VCaP (cell line): ENCODE measurements at regions not wholly inside any gene's neighbourhood (a gene's known extent, or its start where the extent isn't known, plus 50 kb on each side); places are given as distances from the start of the nearest gene placed in this dataset.
"Not testable (repeated sequence)": the region's sequence is repeated elsewhere in the genome, so short reads cannot be mapped to it uniquely, and the experiment has no call there.

Experiments used
- H3K27ac ChIP-seq: fragments of 450-650 bp; 2 replicates; pipeline ENCODE4 v1.5.1; 2017
- CTCF ChIP-seq: fragments of 450-650 bp; conservative IDR thresholded peaks from 2 replicates; pipeline ENCODE4 v1.5.1; 2017; ENCODE audit warnings: mild to moderate bottlenecking, moderate library complexity

GRCh38 chr6:91213229-91213901 lies 626.5 kb upstream of the MAP3K7 start:
- TF ChIP-seq CTCF, result no peak
- no peak overlapping the region for H3K27ac ChIP-seq

GRCh38 chr6:91198588-91199255 lies 611.9 kb upstream of the MAP3K7 start:
- TF ChIP-seq CTCF, result no peak
- H3K27ac ChIP-seq, result no peak overlapping the region

GRCh38 chr6:91196729-91197128 lies 609.9 kb upstream of the MAP3K7 start:
- no peak for TF ChIP-seq CTCF
- no peak overlapping the region for H3K27ac ChIP-seq

- TF ChIP-seq CTCF, result no peak
- no peak overlapping the region for H3K27ac ChIP-seq
Observed at GRCh38 chr6:91193446-91193845, 606.6 kb upstream of the MAP3K7 start.

- not testable (repeated sequence) for H3K27ac ChIP-seq
Observed at GRCh38 chr6:91190041-91190440, 603.2 kb upstream of the MAP3K7 start.

GRCh38 chr6:91185072-91185471 lies 598.2 kb upstream of the MAP3K7 start:
- TF ChIP-seq CTCF, result no peak

GRCh38 chr6:91181416-91181815 lies 594.5 kb upstream of the MAP3K7 start:
- no peak overlapping the region for H3K27ac ChIP-seq
- TF ChIP-seq CTCF, result no peak

More at GRCh38 chr6:91185072-91185471, 598.2 kb upstream of the MAP3K7 start:
- H3K27ac ChIP-seq, result no peak overlapping the region

GRCh38 chr6:91173651-91174050 lies 586.8 kb upstream of the MAP3K7 start:
- H3K27ac ChIP-seq, result no peak overlapping the region
- no peak for TF ChIP-seq CTCF
